ENCODE measurements at regions not wholly inside any gene's neighbourhood (a gene's known extent, or its start where the extent isn't known, plus 50 kb on each side); places are given as distances from the start of the nearest gene placed in this dataset.

DNA sequence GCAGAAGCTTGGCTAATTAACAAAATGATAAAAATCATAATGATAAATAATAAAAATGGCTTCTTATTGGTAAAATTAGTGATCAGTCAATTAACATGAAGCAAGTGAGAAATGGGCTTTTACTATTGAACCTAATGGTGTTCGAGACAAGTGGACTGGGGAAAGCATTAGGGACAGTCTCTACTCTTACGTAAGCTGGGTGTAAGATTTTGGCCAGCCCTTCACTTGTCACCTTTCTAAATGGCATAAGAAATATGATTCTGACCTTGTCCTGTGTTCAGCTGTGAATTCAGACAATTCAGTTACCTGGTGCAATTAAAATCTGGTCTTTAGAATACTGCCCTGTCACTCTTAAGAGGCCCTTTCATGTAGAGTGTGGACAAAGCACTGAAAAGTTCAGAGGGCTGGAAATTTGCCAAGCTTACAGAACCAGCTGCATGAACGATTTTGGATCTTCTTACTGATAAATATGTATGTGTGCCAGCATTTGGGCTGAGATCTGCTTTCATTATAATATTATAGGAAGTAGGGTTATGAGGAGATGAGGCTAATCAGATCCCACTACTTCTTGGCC, 115.9 kb downstream of the QRSL1 start:
- TF ChIP-seq FOXM1 (IDR thresholded peaks at IDR 0.05; ENCODE audit: low read depth, low read length) = no peak
- no peak for TF ChIP-seq EED (IDR thresholded peaks at IDR 0.05; ENCODE audit: low read depth)
- no peak for TF ChIP-seq ZZZ3 (IDR thresholded peaks at IDR 0.05; ENCODE audit: control insufficient read depth, insufficient read length, low read depth)
- TF ChIP-seq, protein P1, sequence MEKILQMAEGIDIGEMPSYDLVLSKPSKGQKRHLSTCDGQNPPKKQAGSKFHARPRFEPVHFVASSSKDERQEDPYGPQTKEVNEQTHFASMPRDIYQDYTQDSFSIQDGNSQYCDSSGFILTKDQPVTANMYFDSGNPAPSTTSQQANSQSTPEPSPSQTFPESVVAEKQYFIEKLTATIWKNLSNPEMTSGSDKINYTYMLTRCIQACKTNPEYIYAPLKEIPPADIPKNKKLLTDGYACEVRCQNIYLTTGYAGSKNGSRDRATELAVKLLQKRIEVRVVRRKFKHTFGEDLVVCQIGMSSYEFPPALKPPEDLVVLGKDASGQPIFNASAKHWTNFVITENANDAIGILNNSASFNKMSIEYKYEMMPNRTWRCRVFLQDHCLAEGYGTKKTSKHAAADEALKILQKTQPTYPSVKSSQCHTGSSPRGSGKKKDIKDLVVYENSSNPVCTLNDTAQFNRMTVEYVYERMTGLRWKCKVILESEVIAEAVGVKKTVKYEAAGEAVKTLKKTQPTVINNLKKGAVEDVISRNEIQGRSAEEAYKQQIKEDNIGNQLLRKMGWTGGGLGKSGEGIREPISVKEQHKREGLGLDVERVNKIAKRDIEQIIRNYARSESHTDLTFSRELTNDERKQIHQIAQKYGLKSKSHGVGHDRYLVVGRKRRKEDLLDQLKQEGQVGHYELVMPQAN (conservative IDR thresholded peaks at IDR 0.05) = no peak
- TF ChIP-seq ZBTB33 (IDR thresholded peaks at IDR 0.05) = no peak
- TF ChIP-seq, protein P2, sequence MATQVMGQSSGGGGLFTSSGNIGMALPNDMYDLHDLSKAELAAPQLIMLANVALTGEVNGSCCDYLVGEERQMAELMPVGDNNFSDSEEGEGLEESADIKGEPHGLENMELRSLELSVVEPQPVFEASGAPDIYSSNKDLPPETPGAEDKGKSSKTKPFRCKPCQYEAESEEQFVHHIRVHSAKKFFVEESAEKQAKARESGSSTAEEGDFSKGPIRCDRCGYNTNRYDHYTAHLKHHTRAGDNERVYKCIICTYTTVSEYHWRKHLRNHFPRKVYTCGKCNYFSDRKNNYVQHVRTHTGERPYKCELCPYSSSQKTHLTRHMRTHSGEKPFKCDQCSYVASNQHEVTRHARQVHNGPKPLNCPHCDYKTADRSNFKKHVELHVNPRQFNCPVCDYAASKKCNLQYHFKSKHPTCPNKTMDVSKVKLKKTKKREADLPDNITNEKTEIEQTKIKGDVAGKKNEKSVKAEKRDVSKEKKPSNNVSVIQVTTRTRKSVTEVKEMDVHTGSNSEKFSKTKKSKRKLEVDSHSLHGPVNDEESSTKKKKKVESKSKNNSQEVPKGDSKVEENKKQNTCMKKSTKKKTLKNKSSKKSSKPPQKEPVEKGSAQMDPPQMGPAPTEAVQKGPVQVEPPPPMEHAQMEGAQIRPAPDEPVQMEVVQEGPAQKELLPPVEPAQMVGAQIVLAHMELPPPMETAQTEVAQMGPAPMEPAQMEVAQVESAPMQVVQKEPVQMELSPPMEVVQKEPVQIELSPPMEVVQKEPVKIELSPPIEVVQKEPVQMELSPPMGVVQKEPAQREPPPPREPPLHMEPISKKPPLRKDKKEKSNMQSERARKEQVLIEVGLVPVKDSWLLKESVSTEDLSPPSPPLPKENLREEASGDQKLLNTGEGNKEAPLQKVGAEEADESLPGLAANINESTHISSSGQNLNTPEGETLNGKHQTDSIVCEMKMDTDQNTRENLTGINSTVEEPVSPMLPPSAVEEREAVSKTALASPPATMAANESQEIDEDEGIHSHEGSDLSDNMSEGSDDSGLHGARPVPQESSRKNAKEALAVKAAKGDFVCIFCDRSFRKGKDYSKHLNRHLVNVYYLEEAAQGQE (IDR thresholded peaks at IDR 0.05; ENCODE audit: low read depth, low read length) = no peak
- no peak for TF ChIP-seq POLR2A (IDR thresholded peaks at IDR 0.05; ENCODE audit: low read depth, low read length)
- TF ChIP-seq YY1 (IDR thresholded peaks at IDR 0.05; ENCODE audit: low read depth, low read length) = no peak
- no peak for TF ChIP-seq YBX1 (IDR thresholded peaks at IDR 0.05)
